ENCODE measurements at regions not wholly inside any gene's neighbourhood (a gene's known extent, or its start where the extent isn't known, plus 50 kb on each side); places are given as distances from the start of the nearest gene placed in this dataset.

DNA sequence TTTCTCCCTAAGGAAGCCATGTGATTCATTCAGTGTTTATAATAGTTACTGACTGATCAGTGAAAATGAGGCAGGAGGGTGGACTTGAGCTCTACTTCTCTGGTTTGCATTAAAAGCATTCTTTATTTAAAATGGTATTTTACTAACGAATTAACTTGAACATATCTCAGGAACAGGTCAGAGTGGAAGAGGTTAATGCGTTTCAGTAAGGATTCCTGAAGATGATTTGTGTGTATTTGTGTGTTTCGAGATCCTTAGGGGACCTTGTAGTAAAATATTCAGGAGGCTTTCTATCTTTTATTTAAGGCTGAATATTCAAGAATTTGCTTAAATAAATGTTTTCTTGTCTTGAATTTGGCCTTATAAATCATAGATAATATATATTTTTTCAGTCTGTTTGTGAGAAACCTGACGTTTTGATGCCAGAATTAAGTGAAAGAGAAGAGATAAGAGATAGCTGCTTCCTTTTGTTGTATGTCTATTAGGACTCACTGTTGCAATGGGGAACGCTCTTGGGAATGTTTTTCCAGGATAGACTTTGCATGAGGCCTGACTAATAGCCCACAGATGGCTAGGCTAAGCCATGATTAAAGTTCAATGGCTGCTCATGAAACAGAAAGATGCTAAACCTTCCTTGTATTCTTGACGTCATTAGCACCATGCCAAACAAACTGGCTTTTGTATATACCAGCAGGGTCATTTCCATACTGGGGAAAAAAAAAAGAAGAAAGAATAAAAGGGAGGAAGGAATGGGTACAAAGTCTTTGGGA, 93.8 kb upstream of the MTPN start:
- TF ChIP-seq, protein P1, sequence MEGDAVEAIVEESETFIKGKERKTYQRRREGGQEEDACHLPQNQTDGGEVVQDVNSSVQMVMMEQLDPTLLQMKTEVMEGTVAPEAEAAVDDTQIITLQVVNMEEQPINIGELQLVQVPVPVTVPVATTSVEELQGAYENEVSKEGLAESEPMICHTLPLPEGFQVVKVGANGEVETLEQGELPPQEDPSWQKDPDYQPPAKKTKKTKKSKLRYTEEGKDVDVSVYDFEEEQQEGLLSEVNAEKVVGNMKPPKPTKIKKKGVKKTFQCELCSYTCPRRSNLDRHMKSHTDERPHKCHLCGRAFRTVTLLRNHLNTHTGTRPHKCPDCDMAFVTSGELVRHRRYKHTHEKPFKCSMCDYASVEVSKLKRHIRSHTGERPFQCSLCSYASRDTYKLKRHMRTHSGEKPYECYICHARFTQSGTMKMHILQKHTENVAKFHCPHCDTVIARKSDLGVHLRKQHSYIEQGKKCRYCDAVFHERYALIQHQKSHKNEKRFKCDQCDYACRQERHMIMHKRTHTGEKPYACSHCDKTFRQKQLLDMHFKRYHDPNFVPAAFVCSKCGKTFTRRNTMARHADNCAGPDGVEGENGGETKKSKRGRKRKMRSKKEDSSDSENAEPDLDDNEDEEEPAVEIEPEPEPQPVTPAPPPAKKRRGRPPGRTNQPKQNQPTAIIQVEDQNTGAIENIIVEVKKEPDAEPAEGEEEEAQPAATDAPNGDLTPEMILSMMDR (IDR thresholded peaks at IDR 0.05; ENCODE audit: insufficient read depth, low read depth, low read length): no peak
- no peak for TF ChIP-seq EZH2 (IDR thresholded peaks at IDR 0.05; ENCODE audit: insufficient read depth, low read length)
